B cell (primary cell): ENCODE measurements at regions not wholly inside any gene's neighbourhood (a gene's known extent, or its start where the extent isn't known, plus 50 kb on each side); places are given as distances from the start of the nearest gene placed in this dataset.
"Not testable (repeated sequence)": the region's sequence is repeated elsewhere in the genome, so short reads cannot be mapped to it uniquely, and the experiment has no call there.

Source experiments
- EZH2 ChIP-seq: IDR thresholded peaks from 2 replicates; pipeline ENCODE4 v1.6.1; 2012; ENCODE audit warnings: borderline replicate concordance, low read depth, mild to moderate bottlenecking, moderate library complexity, low read length; ENCODE audit not compliant: insufficient read depth, poor library complexity, severe bottlenecking
- TF ChIP-seq, protein P1 (sequence below): fragments of 200-600 bp; IDR thresholded peaks from one replicate; pipeline ENCODE4 v1.8.0; 2022; ENCODE audit warnings: antibody characterized with exemption, mild to moderate bottlenecking

DNA sequence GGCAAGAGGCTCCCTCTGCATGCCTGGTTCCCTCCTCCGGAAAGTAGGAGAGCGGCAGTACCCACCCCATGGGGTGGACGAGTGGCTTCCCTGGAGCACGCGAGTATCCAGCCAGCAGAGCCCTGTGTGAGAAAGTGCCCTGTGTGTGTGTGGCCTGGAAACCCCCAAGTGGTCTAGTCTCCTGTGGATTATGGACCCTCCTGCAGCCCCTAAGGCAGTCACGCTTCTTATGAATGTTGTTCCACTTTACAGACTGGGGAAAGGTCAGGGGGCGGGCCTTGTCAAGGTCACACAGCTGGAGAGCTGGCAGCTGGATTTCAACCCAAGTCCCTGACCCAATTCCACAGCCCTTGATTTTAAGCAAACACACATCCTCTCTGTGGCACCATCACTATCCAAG is 252.5 kb upstream of the SULF2 start:
- TF ChIP-seq EZH2 = not testable (repeated sequence)
- TF ChIP-seq, protein P1, sequence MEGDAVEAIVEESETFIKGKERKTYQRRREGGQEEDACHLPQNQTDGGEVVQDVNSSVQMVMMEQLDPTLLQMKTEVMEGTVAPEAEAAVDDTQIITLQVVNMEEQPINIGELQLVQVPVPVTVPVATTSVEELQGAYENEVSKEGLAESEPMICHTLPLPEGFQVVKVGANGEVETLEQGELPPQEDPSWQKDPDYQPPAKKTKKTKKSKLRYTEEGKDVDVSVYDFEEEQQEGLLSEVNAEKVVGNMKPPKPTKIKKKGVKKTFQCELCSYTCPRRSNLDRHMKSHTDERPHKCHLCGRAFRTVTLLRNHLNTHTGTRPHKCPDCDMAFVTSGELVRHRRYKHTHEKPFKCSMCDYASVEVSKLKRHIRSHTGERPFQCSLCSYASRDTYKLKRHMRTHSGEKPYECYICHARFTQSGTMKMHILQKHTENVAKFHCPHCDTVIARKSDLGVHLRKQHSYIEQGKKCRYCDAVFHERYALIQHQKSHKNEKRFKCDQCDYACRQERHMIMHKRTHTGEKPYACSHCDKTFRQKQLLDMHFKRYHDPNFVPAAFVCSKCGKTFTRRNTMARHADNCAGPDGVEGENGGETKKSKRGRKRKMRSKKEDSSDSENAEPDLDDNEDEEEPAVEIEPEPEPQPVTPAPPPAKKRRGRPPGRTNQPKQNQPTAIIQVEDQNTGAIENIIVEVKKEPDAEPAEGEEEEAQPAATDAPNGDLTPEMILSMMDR = not testable (repeated sequence)
